ENCODE measurements at regions not wholly inside any gene's neighbourhood (a gene's known extent, or its start where the extent isn't known, plus 50 kb on each side); places are given as distances from the start of the nearest gene placed in this dataset.
"Not testable (repeated sequence)": the region's sequence is repeated elsewhere in the genome, so short reads cannot be mapped to it uniquely, and the experiment has no call there.

DNA sequence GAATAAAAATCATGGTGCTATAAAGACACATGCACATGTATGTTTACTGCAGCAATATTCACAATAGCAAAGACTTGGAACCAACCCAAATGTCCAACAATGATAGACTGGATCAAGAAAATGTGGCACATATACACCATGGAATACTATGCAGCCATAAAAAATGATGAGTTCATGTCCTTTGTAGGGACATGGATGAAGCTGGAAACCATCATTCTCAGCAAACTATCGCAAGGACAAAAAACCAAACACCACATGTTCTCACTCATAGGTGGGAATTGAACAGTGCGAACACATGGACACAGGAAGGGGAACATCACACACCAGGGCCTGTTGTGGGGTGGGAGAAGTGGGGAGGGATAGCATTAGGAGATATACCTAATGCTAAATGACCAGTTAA lies 185.9 kb downstream of the TPBG start:
- H3K27ac Mint-ChIP-seq; ATAC-seq; DNase-seq; H3K36me3 Mint-ChIP-seq (ENCODE audit: low read depth); H3K4me1 Mint-ChIP-seq; H3K4me3 Mint-ChIP-seq; H3K27me3 Mint-ChIP-seq: not testable (repeated sequence)
- H3K9me3 Mint-ChIP-seq, result peaks cover 12% of the 10 kb centered on the region

GRCh38 chr6:82551311-82551710 lies 187.7 kb downstream of the TPBG start:
- H3K9me3 Mint-ChIP-seq; ATAC-seq; H3K27ac Mint-ChIP-seq; H3K4me1 Mint-ChIP-seq; H3K36me3 Mint-ChIP-seq (ENCODE audit: low read depth); H3K27me3 Mint-ChIP-seq; H3K4me3 Mint-ChIP-seq; DNase-seq: not testable (repeated sequence)

DNA sequence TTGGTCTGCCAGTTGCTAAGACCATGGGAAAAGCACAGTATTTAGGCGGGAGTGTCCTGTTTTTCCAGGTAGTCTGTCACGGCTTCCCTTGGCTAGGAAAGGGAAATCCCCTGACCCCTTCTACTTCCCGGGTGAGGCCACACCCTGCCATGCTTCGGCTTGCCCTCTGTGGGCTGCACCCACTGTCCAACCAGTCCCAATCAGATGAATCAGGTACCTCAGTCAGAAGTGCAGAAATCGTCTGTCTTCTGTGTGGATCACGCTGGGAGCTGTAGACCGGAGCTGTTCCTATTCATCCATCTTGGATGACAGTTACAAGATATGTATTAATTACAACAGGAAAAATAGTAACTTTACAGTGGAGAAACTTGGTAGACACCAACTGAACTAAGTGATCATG lies 188.2 kb downstream of the TPBG start:
- H3K4me1 Mint-ChIP-seq, result no peaks in the 10 kb centered on the region
- H3K36me3 Mint-ChIP-seq (ENCODE audit: low read depth), result no peaks in the 10 kb centered on the region
- H3K9me3 Mint-ChIP-seq, result peaks cover 4% of the 10 kb centered on the region
- H3K27ac Mint-ChIP-seq, result no peak overlapping the region
- ATAC-seq, result no peak
- H3K27me3 Mint-ChIP-seq, result no peaks in the 10 kb centered on the region
- DNase-seq, result no peak
- H3K4me3 Mint-ChIP-seq, result no peak overlapping the region

- H3K9me3 Mint-ChIP-seq, result peaks cover 4% of the 10 kb centered on the region
- no peak for ATAC-seq
- DNase-seq, result no peak
- H3K4me3 Mint-ChIP-seq, result no peak overlapping the region
- no peak overlapping the region for H3K27ac Mint-ChIP-seq
- no peaks in the 10 kb centered on the region for H3K4me1 Mint-ChIP-seq
- no peaks in the 10 kb centered on the region for H3K27me3 Mint-ChIP-seq
- no peaks in the 10 kb centered on the region for H3K36me3 Mint-ChIP-seq (ENCODE audit: low read depth)
Observed at GRCh38 chr6:82553863-82554531, 190.4 kb downstream of the TPBG start.

DNA sequence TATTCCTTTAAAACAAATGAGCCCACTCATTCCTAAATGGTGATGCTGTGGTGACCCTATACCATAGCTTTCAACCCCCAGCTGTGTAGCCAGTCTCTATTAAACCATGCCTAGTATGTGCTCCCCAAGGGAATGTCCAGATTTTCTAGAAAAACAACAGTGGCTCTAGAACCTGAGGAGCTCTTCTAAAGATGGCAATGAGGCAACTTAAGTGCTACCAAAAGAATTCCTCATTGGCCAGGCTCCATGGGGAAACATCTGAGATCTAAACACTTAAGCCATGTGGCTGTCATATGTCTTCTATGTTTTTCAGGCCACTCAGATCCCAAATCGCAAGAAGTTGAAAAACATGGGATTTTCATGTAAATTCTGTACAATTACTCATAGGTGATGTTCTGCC lies 191.0 kb downstream of the TPBG start:
- Mint-ChIP-seq H3K36me3 (ENCODE audit: low read depth) (no peaks in the 10 kb centered on the region), H3K9me3 (peaks cover 4% of the 10 kb centered on the region), H3K27me3 (no peaks in the 10 kb centered on the region), H3K4me1 (no peaks in the 10 kb centered on the region), H3K27ac (no peak overlapping the region), H3K4me3 (no peak overlapping the region)
- no peak for ATAC-seq
- DNase-seq, result no peak

GRCh38 chr6:82555801-82556200 lies 192.2 kb downstream of the TPBG start:
- no peaks in the 10 kb centered on the region for H3K36me3 Mint-ChIP-seq (ENCODE audit: low read depth)
- no peak for DNase-seq
- no peaks in the 10 kb centered on the region for H3K9me3 Mint-ChIP-seq
- no peak for ATAC-seq
- H3K4me3 Mint-ChIP-seq, result no peak overlapping the region
- H3K27me3 Mint-ChIP-seq, result no peaks in the 10 kb centered on the region
- no peaks in the 10 kb centered on the region for H3K4me1 Mint-ChIP-seq
- H3K27ac Mint-ChIP-seq, result no peak overlapping the region

DNA sequence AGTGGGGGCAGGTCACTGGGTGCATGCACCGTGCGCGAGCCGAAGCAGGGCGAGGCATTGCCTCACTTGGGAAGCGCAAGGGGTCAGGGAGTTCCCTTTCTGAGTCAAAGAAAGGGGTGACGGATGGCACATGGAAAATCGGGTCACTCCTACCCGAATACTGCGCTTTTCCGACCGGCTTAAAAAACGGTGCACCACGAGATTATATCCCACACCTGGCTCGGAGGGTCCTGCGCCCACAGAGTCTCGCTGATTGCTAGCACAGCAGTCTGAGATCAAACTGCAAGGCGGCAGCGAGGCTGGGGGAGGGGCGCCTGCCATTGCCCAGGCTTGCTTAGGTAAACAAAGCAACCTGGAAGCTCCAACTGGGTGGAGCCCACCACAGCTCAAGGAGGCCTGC lies 194.9 kb downstream of the TPBG start:
- H3K27me3 Mint-ChIP-seq; DNase-seq; H3K36me3 Mint-ChIP-seq (ENCODE audit: low read depth); ATAC-seq; H3K27ac Mint-ChIP-seq; H3K4me1 Mint-ChIP-seq; H3K9me3 Mint-ChIP-seq; H3K4me3 Mint-ChIP-seq: not testable (repeated sequence)

GRCh38 chr6:82567621-82568020 lies 204.0 kb downstream of the TPBG start:
- no peak for DNase-seq
- H3K4me1 Mint-ChIP-seq, result no peaks in the 10 kb centered on the region
- H3K9me3 Mint-ChIP-seq, result no peaks in the 10 kb centered on the region
- H3K27me3 Mint-ChIP-seq, result no peaks in the 10 kb centered on the region
- no peak overlapping the region for H3K27ac Mint-ChIP-seq
- H3K36me3 Mint-ChIP-seq (ENCODE audit: low read depth), result no peaks in the 10 kb centered on the region
- ATAC-seq, result no peak
- H3K4me3 Mint-ChIP-seq, result no peak overlapping the region

DNA sequence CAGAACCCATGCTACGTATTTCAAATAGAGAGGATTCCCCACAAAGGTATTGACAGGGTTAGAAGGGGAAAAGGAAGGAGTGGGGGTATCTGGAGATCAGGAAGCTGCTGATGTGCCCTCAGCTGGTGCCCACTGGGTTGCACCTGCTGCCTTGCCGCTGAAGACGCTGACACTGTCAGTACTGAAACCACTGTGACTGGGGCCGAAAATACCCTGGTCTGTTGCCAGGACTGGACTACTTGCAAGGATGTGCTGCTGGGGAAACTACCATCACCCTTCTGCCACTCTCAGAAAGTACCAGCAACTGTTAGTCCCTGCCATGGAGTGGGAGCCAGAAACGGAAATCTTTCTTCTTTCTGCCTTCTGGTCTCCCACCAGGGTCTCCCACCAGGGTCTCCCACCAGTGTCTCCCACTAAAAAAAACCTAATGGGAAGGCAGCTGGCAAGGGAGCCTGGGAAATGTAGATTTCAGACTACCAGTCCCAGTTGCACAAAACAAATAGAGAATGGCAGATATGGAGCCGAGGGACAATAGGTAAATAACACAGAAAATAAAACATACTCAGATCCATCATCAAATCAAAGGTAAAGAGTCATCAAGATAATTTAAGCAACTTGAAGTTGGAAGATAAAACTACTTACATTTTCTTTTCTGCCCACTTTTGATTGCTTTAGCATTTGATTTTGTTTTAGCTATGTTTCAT lies 204.8 kb downstream of the TPBG start:
- no peak for DNase-seq
- no peak overlapping the region for H3K4me3 Mint-ChIP-seq
- H3K4me1 Mint-ChIP-seq, result no peaks in the 10 kb centered on the region
- H3K27me3 Mint-ChIP-seq, result no peaks in the 10 kb centered on the region
- no peak overlapping the region for H3K27ac Mint-ChIP-seq
- no peaks in the 10 kb centered on the region for H3K36me3 Mint-ChIP-seq (ENCODE audit: low read depth)
- no peak for ATAC-seq
- H3K9me3 Mint-ChIP-seq, result no peaks in the 10 kb centered on the region

GRCh38 chr6:82569022-82569421 lies 205.4 kb downstream of the TPBG start:
- DNase-seq (no peak), ATAC-seq (no peak)
- Mint-ChIP-seq H3K4me3 (no peak overlapping the region), H3K27ac (no peak overlapping the region), H3K4me1 (no peaks in the 10 kb centered on the region), H3K36me3 (ENCODE audit: low read depth) (no peaks in the 10 kb centered on the region), H3K9me3 (no peaks in the 10 kb centered on the region), H3K27me3 (no peaks in the 10 kb centered on the region)

GRCh38 chr6:82570083-82570482 lies 206.5 kb downstream of the TPBG start:
- no peak overlapping the region for H3K4me3 Mint-ChIP-seq
- no peaks in the 10 kb centered on the region for H3K9me3 Mint-ChIP-seq
- H3K36me3 Mint-ChIP-seq (ENCODE audit: low read depth), result no peaks in the 10 kb centered on the region
- DNase-seq (no peak), ATAC-seq (no peak)
- no peak overlapping the region for H3K27ac Mint-ChIP-seq
- H3K27me3 Mint-ChIP-seq, result no peaks in the 10 kb centered on the region
- H3K4me1 Mint-ChIP-seq, result no peaks in the 10 kb centered on the region

GRCh38 chr6:82571455-82571854 lies 207.8 kb downstream of the TPBG start:
- no peaks in the 10 kb centered on the region for H3K36me3 Mint-ChIP-seq (ENCODE audit: low read depth)

GRCh38 chr6:82573254-82573972 lies 209.8 kb downstream of the TPBG start:
- H3K9me3 Mint-ChIP-seq, result peaks cover 11% of the 10 kb centered on the region
- H3K4me1 Mint-ChIP-seq, result no peaks in the 10 kb centered on the region
- no peaks in the 10 kb centered on the region for H3K36me3 Mint-ChIP-seq (ENCODE audit: low read depth)
- H3K4me3 Mint-ChIP-seq, result no peak overlapping the region
- no peak for DNase-seq
- ATAC-seq, result no peak
- H3K27me3 Mint-ChIP-seq, result no peaks in the 10 kb centered on the region
- no peak overlapping the region for H3K27ac Mint-ChIP-seq

More at GRCh38 chr6:82571455-82571854, 207.8 kb downstream of the TPBG start:
- no peaks in the 10 kb centered on the region for H3K4me1 Mint-ChIP-seq
- no peaks in the 10 kb centered on the region for H3K27me3 Mint-ChIP-seq
- ATAC-seq, result no peak
- DNase-seq, result no peak
- H3K9me3 Mint-ChIP-seq, result peaks cover 8% of the 10 kb centered on the region
- H3K4me3 Mint-ChIP-seq, result no peak overlapping the region
- no peak overlapping the region for H3K27ac Mint-ChIP-seq

DNA sequence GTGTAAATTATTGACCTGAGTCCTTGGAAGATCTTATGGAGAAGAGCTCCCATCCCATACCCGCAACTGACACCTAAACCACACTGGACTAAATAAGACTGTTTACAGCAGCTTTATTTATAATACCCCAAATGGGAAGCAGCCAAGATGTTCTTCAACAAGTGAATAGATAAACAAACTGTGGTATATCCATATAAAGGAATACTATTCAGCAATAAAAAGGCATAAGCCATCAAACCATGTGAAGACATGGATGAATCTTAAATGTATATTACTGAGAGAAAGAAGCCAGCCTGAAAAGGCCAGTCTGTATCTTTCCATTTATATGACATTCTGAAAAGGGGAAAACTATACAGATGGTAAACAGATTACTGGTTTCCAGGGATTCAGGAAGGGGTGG lies 212.7 kb downstream of the TPBG start:
- Mint-ChIP-seq H3K4me3 (no peak overlapping the region), H3K27me3 (no peaks in the 10 kb centered on the region), H3K4me1 (no peaks in the 10 kb centered on the region), H3K27ac (no peak overlapping the region), H3K36me3 (ENCODE audit: low read depth) (no peaks in the 10 kb centered on the region), H3K9me3 (peaks cover 11% of the 10 kb centered on the region)
- ATAC-seq (no peak), DNase-seq (no peak)

GRCh38 chr6:82584194-82584695 lies 220.6 kb downstream of the TPBG start:
- no peaks in the 10 kb centered on the region for H3K4me1 Mint-ChIP-seq
- no peak overlapping the region for H3K4me3 Mint-ChIP-seq
- DNase-seq (no peak), ATAC-seq (no peak)
- peaks cover 3% of the 10 kb centered on the region for H3K9me3 Mint-ChIP-seq
- H3K36me3 Mint-ChIP-seq (ENCODE audit: low read depth), result no peaks in the 10 kb centered on the region
- no peaks in the 10 kb centered on the region for H3K27me3 Mint-ChIP-seq
- H3K27ac Mint-ChIP-seq, result no peak overlapping the region

All from activated naive CD8-positive, alpha-beta T cell treated with anti-CD3 and anti-CD28 coated beads, Interleukin-2, amount 50 U/mL, for 24 hours (primary cell).